PC-3 (cell line): ENCODE measurements at regions not wholly inside any gene's neighbourhood (a gene's known extent, or its start where the extent isn't known, plus 50 kb on each side); places are given as distances from the start of the nearest gene placed in this dataset.

Experiments
- EZH2 ChIP-seq: fragments of 300-600 bp; sonication (generic); IDR thresholded peaks from one replicate; pipeline ENCODE4 v1.6.1; 2017; ENCODE audit warnings: antibody characterized with exemption, mild to moderate bottlenecking, low read length; ENCODE audit not compliant: unreplicated experiment
- TF ChIP-seq, protein P1 (sequence below): fragments of 300-600 bp; sonication (generic); conservative IDR thresholded peaks from 2 replicates; pipeline ENCODE4 v1.5.1; 2017; ENCODE audit warnings: antibody characterized with exemption, low read depth, mild to moderate bottlenecking, low read length

- TF ChIP-seq, protein P1, sequence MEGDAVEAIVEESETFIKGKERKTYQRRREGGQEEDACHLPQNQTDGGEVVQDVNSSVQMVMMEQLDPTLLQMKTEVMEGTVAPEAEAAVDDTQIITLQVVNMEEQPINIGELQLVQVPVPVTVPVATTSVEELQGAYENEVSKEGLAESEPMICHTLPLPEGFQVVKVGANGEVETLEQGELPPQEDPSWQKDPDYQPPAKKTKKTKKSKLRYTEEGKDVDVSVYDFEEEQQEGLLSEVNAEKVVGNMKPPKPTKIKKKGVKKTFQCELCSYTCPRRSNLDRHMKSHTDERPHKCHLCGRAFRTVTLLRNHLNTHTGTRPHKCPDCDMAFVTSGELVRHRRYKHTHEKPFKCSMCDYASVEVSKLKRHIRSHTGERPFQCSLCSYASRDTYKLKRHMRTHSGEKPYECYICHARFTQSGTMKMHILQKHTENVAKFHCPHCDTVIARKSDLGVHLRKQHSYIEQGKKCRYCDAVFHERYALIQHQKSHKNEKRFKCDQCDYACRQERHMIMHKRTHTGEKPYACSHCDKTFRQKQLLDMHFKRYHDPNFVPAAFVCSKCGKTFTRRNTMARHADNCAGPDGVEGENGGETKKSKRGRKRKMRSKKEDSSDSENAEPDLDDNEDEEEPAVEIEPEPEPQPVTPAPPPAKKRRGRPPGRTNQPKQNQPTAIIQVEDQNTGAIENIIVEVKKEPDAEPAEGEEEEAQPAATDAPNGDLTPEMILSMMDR = no peak
- no peak for TF ChIP-seq EZH2
These were observed 321.8 kb upstream of the STAC start for GRCh38 chr3:36058404-36059030.
